ENCODE measurements at regions not wholly inside any gene's neighbourhood (a gene's known extent, or its start where the extent isn't known, plus 50 kb on each side); places are given as distances from the start of the nearest gene placed in this dataset.
A peak's percentile ranks its signal among the peaks of the same experiment; 100 is the strongest.

DNA sequence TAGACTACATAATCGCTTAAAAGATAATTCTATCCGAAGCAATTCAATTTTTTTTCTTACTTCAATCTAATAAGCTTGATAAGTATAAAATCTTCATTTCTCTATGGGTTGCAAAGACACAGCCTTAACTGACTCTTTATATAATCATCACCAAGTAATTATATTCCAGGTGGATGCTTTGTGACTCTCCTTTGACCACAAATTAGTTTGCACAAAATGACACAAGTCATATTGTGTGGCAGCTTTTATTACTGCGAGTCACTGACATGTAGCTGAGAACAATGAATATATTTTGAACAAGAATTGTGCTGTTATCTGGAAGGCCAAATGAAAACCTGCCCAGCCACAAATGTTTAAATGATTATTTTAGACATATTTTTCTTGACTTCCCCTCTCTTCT is 1727.8 kb downstream of the ARAP2 start:
- H3K9me3 ChIP-seq (ENCODE audit: control insufficient read depth, insufficient read depth, low read length) = peaks cover 2% of the 10 kb centered on the region
- no CpG with 5 or more reads among the region's 3 CpGs for WGBS (ENCODE audit: insufficient coverage)
- H3K27me3 ChIP-seq (ENCODE audit: control insufficient read depth, insufficient read depth, low read length) = no peaks in the 10 kb centered on the region
- no peak overlapping the region for H3K27ac ChIP-seq (ENCODE audit: low read depth, low read length)
- no peak overlapping the region for H3K4me3 ChIP-seq (ENCODE audit: low read depth, low read length)
- no peaks in the 10 kb centered on the region for H3K4me1 ChIP-seq (ENCODE audit: control insufficient read depth, insufficient read depth, low read length)
- H3K36me3 ChIP-seq (ENCODE audit: control insufficient read depth, insufficient read depth, low read length) = no peaks in the 10 kb centered on the region
- peak in 1 of 6 donors; percentile 41 for DNase-seq (ENCODE audit: low read depth in 4 of 6, low spot score in 6 of 6)

DNA sequence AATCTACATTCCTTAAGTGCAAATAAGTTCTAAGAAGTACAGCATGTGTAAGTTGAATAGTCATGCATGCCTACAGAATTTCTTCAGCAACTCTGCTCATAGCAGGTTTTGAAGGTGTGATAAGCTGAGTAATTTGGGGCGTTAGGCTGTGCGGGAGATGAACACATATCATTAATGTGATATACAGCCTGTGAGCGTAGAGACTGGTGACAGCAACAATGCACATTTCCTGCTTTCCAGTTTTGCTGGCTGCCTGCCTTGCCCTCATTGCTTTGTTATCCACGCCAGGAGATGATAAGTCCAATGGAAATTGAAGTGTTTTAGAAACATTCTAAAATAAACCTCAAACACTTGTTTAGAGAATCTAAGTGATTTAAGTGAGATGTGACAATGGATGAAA is 1709.4 kb downstream of the ARAP2 start:
- DNase-seq (ENCODE audit: low read depth in 4 of 6, low spot score in 6 of 6) = no peak

GRCh38 chr4:34566091-34566490 is 1678.2 kb downstream of the ARAP2 start:
- H3K27me3 ChIP-seq (ENCODE audit: control insufficient read depth, insufficient read depth, low read length) = no peaks in the 10 kb centered on the region
- no peaks in the 10 kb centered on the region for H3K36me3 ChIP-seq (ENCODE audit: control insufficient read depth, insufficient read depth, low read length)
- no peaks in the 10 kb centered on the region for H3K9me3 ChIP-seq (ENCODE audit: control insufficient read depth, insufficient read depth, low read length)
- H3K27ac ChIP-seq (ENCODE audit: low read depth, low read length) = no peak overlapping the region
- H3K4me1 ChIP-seq (ENCODE audit: control insufficient read depth, insufficient read depth, low read length) = no peaks in the 10 kb centered on the region
- no peak overlapping the region for H3K4me3 ChIP-seq (ENCODE audit: low read depth, low read length)
- 39% methylated on average over 2 of the region's 2 CpGs for whole genome bisulfite sequencing (ENCODE audit: insufficient coverage)
- peak in 2 of 6 donors; percentile 11 to 50 for DNase-seq (ENCODE audit: low read depth in 4 of 6, low spot score in 6 of 6)

More for the DNA sequence above, 1709.4 kb downstream of the ARAP2 start:
- WGBS (ENCODE audit: insufficient coverage) = 64% methylated on average over 3 of the region's 4 CpGs
- Histone ChIP-seq H3K9me3 (ENCODE audit: control insufficient read depth, insufficient read depth, low read length) (no peaks in the 10 kb centered on the region), H3K4me3 (ENCODE audit: low read depth, low read length) (no peak overlapping the region), H3K4me1 (ENCODE audit: control insufficient read depth, insufficient read depth, low read length) (no peaks in the 10 kb centered on the region), H3K27ac (ENCODE audit: low read depth, low read length) (no peak overlapping the region), H3K27me3 (ENCODE audit: control insufficient read depth, insufficient read depth, low read length) (no peaks in the 10 kb centered on the region), H3K36me3 (ENCODE audit: control insufficient read depth, insufficient read depth, low read length) (no peaks in the 10 kb centered on the region)

DNA sequence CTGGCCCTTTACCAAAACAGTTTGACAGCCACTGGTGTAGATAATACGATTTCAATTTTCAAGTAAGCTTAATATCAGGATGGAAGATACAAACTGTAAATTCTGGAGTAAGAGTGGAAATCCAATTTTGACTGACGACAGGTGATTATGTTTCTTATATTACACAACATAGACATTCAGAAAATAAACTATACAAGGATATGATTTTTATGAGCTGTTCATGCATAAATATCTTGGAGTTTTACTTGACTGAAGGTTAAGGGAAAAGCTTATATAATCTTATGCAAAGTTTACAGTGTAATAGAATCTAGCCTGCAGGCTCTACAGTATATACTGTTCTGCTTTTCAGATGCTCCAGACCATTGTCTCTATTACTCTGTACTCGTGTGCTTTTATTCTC is 1672.3 kb downstream of the ARAP2 start:
- no CpG with 5 or more reads among the region's 3 CpGs for WGBS (ENCODE audit: insufficient coverage)

GRCh38 chr4:34615315-34615714 is 1629.0 kb downstream of the ARAP2 start:
- DNase-seq (ENCODE audit: low read depth in 4 of 6, low spot score in 6 of 6) = no peak
- 89% methylated on average over 3 of the region's 3 CpGs for WGBS (ENCODE audit: insufficient coverage)
- H3K4me1 ChIP-seq (ENCODE audit: control insufficient read depth, insufficient read depth, low read length) = no peaks in the 10 kb centered on the region
- H3K27me3 ChIP-seq (ENCODE audit: control insufficient read depth, insufficient read depth, low read length) = no peaks in the 10 kb centered on the region
- H3K27ac ChIP-seq (ENCODE audit: low read depth, low read length) = no peak overlapping the region
- no peaks in the 10 kb centered on the region for H3K36me3 ChIP-seq (ENCODE audit: control insufficient read depth, insufficient read depth, low read length)
- H3K4me3 ChIP-seq (ENCODE audit: low read depth, low read length) = no peak overlapping the region
- H3K9me3 ChIP-seq (ENCODE audit: control insufficient read depth, insufficient read depth, low read length) = no peaks in the 10 kb centered on the region

More for the DNA sequence above, 1672.3 kb downstream of the ARAP2 start:
- no peaks in the 10 kb centered on the region for H3K36me3 ChIP-seq (ENCODE audit: control insufficient read depth, insufficient read depth, low read length)
- H3K4me3 ChIP-seq (ENCODE audit: low read depth, low read length) = no peak overlapping the region
- no peak for DNase-seq (ENCODE audit: low read depth in 4 of 6, low spot score in 6 of 6)
- no peaks in the 10 kb centered on the region for H3K4me1 ChIP-seq (ENCODE audit: control insufficient read depth, insufficient read depth, low read length)
- no peaks in the 10 kb centered on the region for H3K9me3 ChIP-seq (ENCODE audit: control insufficient read depth, insufficient read depth, low read length)
- no peaks in the 10 kb centered on the region for H3K27me3 ChIP-seq (ENCODE audit: control insufficient read depth, insufficient read depth, low read length)
- H3K27ac ChIP-seq (ENCODE audit: low read depth, low read length) = no peak overlapping the region

- Histone ChIP-seq H3K9me3 (ENCODE audit: control insufficient read depth, insufficient read depth, low read length) (no peaks in the 10 kb centered on the region), H3K36me3 (ENCODE audit: control insufficient read depth, insufficient read depth, low read length) (no peaks in the 10 kb centered on the region), H3K4me3 (ENCODE audit: low read depth, low read length) (no peak overlapping the region), H3K27me3 (ENCODE audit: control insufficient read depth, insufficient read depth, low read length) (no peaks in the 10 kb centered on the region), H3K27ac (ENCODE audit: low read depth, low read length) (no peak overlapping the region), H3K4me1 (ENCODE audit: control insufficient read depth, insufficient read depth, low read length) (no peaks in the 10 kb centered on the region)
- no CpG with 5 or more reads among the region's 6 CpGs for WGBS (ENCODE audit: insufficient coverage)
- peak; percentile 13 to 78 (median 32) for DNase-seq (ENCODE audit: low read depth in 4 of 6, low spot score in 6 of 6)
Observed at GRCh38 chr4:34619531-34620162, 1624.7 kb downstream of the ARAP2 start.

- peaks cover 1% of the 10 kb centered on the region for H3K9me3 ChIP-seq (ENCODE audit: control insufficient read depth, insufficient read depth, low read length)
- H3K27ac ChIP-seq (ENCODE audit: low read depth, low read length) = no peak overlapping the region
- H3K4me1 ChIP-seq (ENCODE audit: control insufficient read depth, insufficient read depth, low read length) = no peaks in the 10 kb centered on the region
- no peaks in the 10 kb centered on the region for H3K27me3 ChIP-seq (ENCODE audit: control insufficient read depth, insufficient read depth, low read length)
- no peaks in the 10 kb centered on the region for H3K36me3 ChIP-seq (ENCODE audit: control insufficient read depth, insufficient read depth, low read length)
- no CpG with 5 or more reads among the region's 2 CpGs for WGBS (ENCODE audit: insufficient coverage)
- no peak for DNase-seq (ENCODE audit: low read depth in 4 of 6, low spot score in 6 of 6)
- H3K4me3 ChIP-seq (ENCODE audit: low read depth, low read length) = no peak overlapping the region
Observed at GRCh38 chr4:34628471-34628870, 1615.8 kb downstream of the ARAP2 start.

GRCh38 chr4:34629451-34629850 is 1614.9 kb downstream of the ARAP2 start:
- WGBS (ENCODE audit: insufficient coverage) = no CpG with 5 or more reads among the region's 2 CpGs
- Histone ChIP-seq H3K36me3 (ENCODE audit: control insufficient read depth, insufficient read depth, low read length) (no peaks in the 10 kb centered on the region), H3K27ac (ENCODE audit: low read depth, low read length) (no peak overlapping the region), H3K4me3 (ENCODE audit: low read depth, low read length) (no peak overlapping the region), H3K27me3 (ENCODE audit: control insufficient read depth, insufficient read depth, low read length) (no peaks in the 10 kb centered on the region), H3K4me1 (ENCODE audit: control insufficient read depth, insufficient read depth, low read length) (no peaks in the 10 kb centered on the region), H3K9me3 (ENCODE audit: control insufficient read depth, insufficient read depth, low read length) (peaks cover 1% of the 10 kb centered on the region)
- DNase-seq (ENCODE audit: low read depth in 4 of 6, low spot score in 6 of 6) = peak in 1 of 6 donors; percentile 57

DNA sequence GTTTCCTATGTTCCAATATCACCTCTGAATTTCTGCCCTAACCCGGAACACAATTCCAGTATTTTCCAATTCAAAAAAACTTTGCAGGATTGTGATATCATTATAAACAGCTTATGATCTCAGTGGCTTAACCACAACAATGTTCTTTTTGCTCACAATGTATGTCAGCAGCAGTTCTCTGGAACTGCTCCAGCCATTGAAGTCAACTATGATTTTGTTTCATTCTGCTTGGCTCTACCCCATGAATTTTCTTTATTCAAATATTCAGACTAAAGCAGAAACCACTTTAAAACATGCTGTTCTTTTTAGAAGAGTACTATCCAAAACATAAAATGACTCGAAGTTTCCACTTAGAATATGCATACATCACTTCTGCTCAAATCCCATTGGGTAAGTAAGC is 1611.1 kb downstream of the ARAP2 start:
- H3K27me3 ChIP-seq (ENCODE audit: control insufficient read depth, insufficient read depth, low read length) = no peaks in the 10 kb centered on the region
- H3K4me3 ChIP-seq (ENCODE audit: low read depth, low read length) = no peak overlapping the region
- WGBS (ENCODE audit: insufficient coverage) = no CpG with 5 or more reads among the region's 2 CpGs
- no peaks in the 10 kb centered on the region for H3K4me1 ChIP-seq (ENCODE audit: control insufficient read depth, insufficient read depth, low read length)
- H3K27ac ChIP-seq (ENCODE audit: low read depth, low read length) = no peak overlapping the region
- H3K9me3 ChIP-seq (ENCODE audit: control insufficient read depth, insufficient read depth, low read length) = peaks cover 3% of the 10 kb centered on the region
- no peaks in the 10 kb centered on the region for H3K36me3 ChIP-seq (ENCODE audit: control insufficient read depth, insufficient read depth, low read length)
- no peak for DNase-seq (ENCODE audit: low read depth in 4 of 6, low spot score in 6 of 6)

- Histone ChIP-seq H3K36me3 (ENCODE audit: control insufficient read depth, insufficient read depth, low read length) (no peaks in the 10 kb centered on the region), H3K9me3 (ENCODE audit: control insufficient read depth, insufficient read depth, low read length) (peaks cover 7% of the 10 kb centered on the region), H3K27me3 (ENCODE audit: control insufficient read depth, insufficient read depth, low read length) (no peaks in the 10 kb centered on the region), H3K4me3 (ENCODE audit: low read depth, low read length) (no peak overlapping the region), H3K4me1 (ENCODE audit: control insufficient read depth, insufficient read depth, low read length) (no peaks in the 10 kb centered on the region), H3K27ac (ENCODE audit: low read depth, low read length) (no peak overlapping the region)
- DNase-seq (ENCODE audit: low read depth in 4 of 6, low spot score in 6 of 6) = peak in 1 of 6 donors; percentile 9
- WGBS (ENCODE audit: insufficient coverage) = 100% methylated on average over 1 of the region's 2 CpGs
Observed at GRCh38 chr4:34636623-34637022, 1607.7 kb downstream of the ARAP2 start.
